ENCODE measurements at regions not wholly inside any gene's neighbourhood (a gene's known extent, or its start where the extent isn't known, plus 50 kb on each side); places are given as distances from the start of the nearest gene placed in this dataset.

GRCh38 chr14:30339311-30339901, 219.6 kb upstream of the G2E3 start:
- DNase-seq (ENCODE audit: low spot score), result no peak
- no peak for TF ChIP-seq CTCF (IDR thresholded peaks at IDR 0.05; ENCODE audit: extremely low read depth, missing control alignments)

- TF ChIP-seq CTCF (IDR thresholded peaks at IDR 0.05; ENCODE audit: extremely low read depth, missing control alignments), result no peak
- no peak for DNase-seq (ENCODE audit: low spot score)
Measured at GRCh38 chr14:30340495-30340894, 218.5 kb upstream of the G2E3 start.

GRCh38 chr14:30345511-30345910, 213.4 kb upstream of the G2E3 start:
- no peak for TF ChIP-seq CTCF (IDR thresholded peaks at IDR 0.05; ENCODE audit: extremely low read depth, missing control alignments)
- DNase-seq (ENCODE audit: low spot score), result no peak

- no peak for DNase-seq (ENCODE audit: low spot score)
- TF ChIP-seq CTCF (IDR thresholded peaks at IDR 0.05; ENCODE audit: extremely low read depth, missing control alignments), result no peak
Measured at GRCh38 chr14:30348445-30348844, 210.5 kb upstream of the G2E3 start.

- TF ChIP-seq CTCF (IDR thresholded peaks at IDR 0.05; ENCODE audit: extremely low read depth, missing control alignments), result no peak
- no peak for DNase-seq (ENCODE audit: low spot score)
Measured at GRCh38 chr14:30349520-30349919, 209.4 kb upstream of the G2E3 start.

GRCh38 chr14:30354439-30354838, 204.5 kb upstream of the G2E3 start:
- TF ChIP-seq CTCF (IDR thresholded peaks at IDR 0.05; ENCODE audit: extremely low read depth, missing control alignments), result no peak
- no peak for DNase-seq (ENCODE audit: low spot score)

DNA sequence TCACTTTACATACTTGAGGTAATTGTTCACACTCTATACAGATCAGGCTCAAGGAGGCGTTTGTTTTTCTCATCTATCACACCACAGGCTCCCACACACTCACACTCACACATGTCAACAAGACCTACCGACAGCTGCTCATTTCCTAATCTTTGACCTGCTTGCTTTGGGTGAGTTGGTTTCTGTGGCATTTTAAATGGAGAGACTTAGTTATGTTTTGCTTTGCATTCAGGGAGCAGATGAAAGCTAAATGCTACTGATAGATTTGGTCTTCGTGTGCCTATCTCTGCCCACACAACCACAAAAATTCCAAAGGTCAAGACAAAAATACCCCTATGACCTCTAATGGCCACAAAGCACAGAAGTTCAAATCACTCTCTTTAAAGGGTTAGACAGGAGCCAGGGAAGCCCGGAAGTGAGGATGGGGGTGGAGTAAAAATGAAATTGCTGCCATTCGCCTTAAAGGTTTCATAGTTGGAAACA, 203.5 kb upstream of the G2E3 start:
- TF ChIP-seq CTCF (IDR thresholded peaks at IDR 0.05; ENCODE audit: extremely low read depth, missing control alignments), result no peak
- peak; percentile 23 for DNase-seq (ENCODE audit: low spot score)
